Stimulated activated CD8-positive, alpha-beta memory T cell treated with anti-CD3 and anti-CD28 coated beads, Interleukin-12 subunit alpha, Interleukin-12 subunit beta, amount 100 ng/mL, for 1 hour (primary cell): ENCODE measurements at regions not wholly inside any gene's neighbourhood (a gene's known extent, or its start where the extent isn't known, plus 50 kb on each side); places are given as distances from the start of the nearest gene placed in this dataset.
A peak's percentile ranks its signal among the peaks of the same experiment; 100 is the strongest.
"Not testable (repeated sequence)": the region's sequence is repeated elsewhere in the genome, so short reads cannot be mapped to it uniquely, and the experiment has no call there.

ENCODE experiments used
- DNase-seq: peaks from one replicate; pipeline ENCODE4 v3.0.0-alpha.2; 2020; ENCODE audit warnings: low read depth

GRCh38 chr18:57881818-57882413 lies 78.8 kb upstream of the ATP8B1 start:
- DNase-seq, result peak; percentile 26

GRCh38 chr18:57879924-57880323 lies 76.8 kb upstream of the ATP8B1 start:
- DNase-seq, result not testable (repeated sequence)

GRCh38 chr18:57869221-57869620 lies 66.1 kb upstream of the ATP8B1 start:
- no peak for DNase-seq

- no peak for DNase-seq
These were observed 63.2 kb upstream of the ATP8B1 start for GRCh38 chr18:57866355-57866754.

- no peak for DNase-seq
These were observed 61.6 kb upstream of the ATP8B1 start for GRCh38 chr18:57864615-57865121.

GRCh38 chr18:57863706-57864105 lies 60.6 kb upstream of the ATP8B1 start:
- no peak for DNase-seq

GRCh38 chr18:57859314-57859713 lies 56.2 kb upstream of the ATP8B1 start:
- DNase-seq, result no peak

GRCh38 chr18:57856557-57857280 lies 53.6 kb upstream of the ATP8B1 start:
- no peak for DNase-seq

- DNase-seq, result no peak
These were observed 53.0 kb upstream of the ATP8B1 start for GRCh38 chr18:57856128-57856527.

- DNase-seq, result no peak
These were observed 52.4 kb upstream of the ATP8B1 start for GRCh38 chr18:57855551-57855950.

GRCh38 chr18:57854726-57855125 lies 51.6 kb upstream of the ATP8B1 start:
- DNase-seq, result no peak

- no peak for DNase-seq
These were observed 50.7 kb upstream of the ATP8B1 start for GRCh38 chr18:57853864-57854263.

- DNase-seq, result no peak
These were observed 50.0 kb upstream of the ATP8B1 start for GRCh38 chr18:57853133-57853532.
